ENCODE measurements at regions not wholly inside any gene's neighbourhood (a gene's known extent, or its start where the extent isn't known, plus 50 kb on each side); places are given as distances from the start of the nearest gene placed in this dataset.
A peak's percentile ranks its signal among the peaks of the same experiment; 100 is the strongest.

GRCh38 chr1:30511106-30511505 is 212.3 kb downstream of the MATN1 start:
- Histone ChIP-seq H3K9me3 (ENCODE audit: control insufficient read depth, low read depth, low read length) (no peaks in the 10 kb centered on the region), H3K79me2 (ENCODE audit: control insufficient read depth, insufficient read depth, low read length) (no peaks in the 10 kb centered on the region), H3K4me3 (ENCODE audit: control insufficient read depth in 2 of 3, extremely low read depth in 1 of 3, insufficient read depth in 2 of 3, low read depth in 1 of 3, low read length in 3 of 3) (no peak overlapping the region), H4K20me1 (ENCODE audit: control insufficient read depth, extremely low read depth, insufficient read depth, low read length) (no peaks in the 10 kb centered on the region), H3K9ac (ENCODE audit: control insufficient read depth, extremely low read depth, insufficient read depth, low read length) (no peak overlapping the region), H3K9me1 (ENCODE audit: control insufficient read depth, extremely low read depth, insufficient read depth, low read length) (no peaks in the 10 kb centered on the region), H3K27ac (ENCODE audit: control insufficient read depth, insufficient read depth, low read length) (no peak overlapping the region), H3K4me2 (ENCODE audit: control insufficient read depth, extremely low read depth, insufficient read depth, low read depth, low read length) (peak overlapping the region; percentile 46), H2AFZ (ENCODE audit: control insufficient read depth, low read length) (no peak overlapping the region), H3K4me1 (ENCODE audit: control insufficient read depth, extremely low read depth, insufficient read depth, low read length) (peaks cover 17% of the 10 kb centered on the region), H3K27me3 (ENCODE audit: control insufficient read depth, extremely low read depth, insufficient read depth, low read length) (no peaks in the 10 kb centered on the region), H3K36me3 (ENCODE audit: control insufficient read depth in 2 of 2, extremely low read depth in 1 of 2, insufficient read depth in 2 of 2, low read length in 2 of 2) (no peaks in the 10 kb centered on the region)
- FAIRE-seq (peak; percentile 20), DNase-seq (ENCODE audit: low read depth, low spot score) (no peak)
- dilution Hi-C loops (cut with MboI; ENCODE audit: extremely low pct_ligation_motif_present, low sequenced_read_pairs), result no loop called here
- TF ChIP-seq, protein P1, sequence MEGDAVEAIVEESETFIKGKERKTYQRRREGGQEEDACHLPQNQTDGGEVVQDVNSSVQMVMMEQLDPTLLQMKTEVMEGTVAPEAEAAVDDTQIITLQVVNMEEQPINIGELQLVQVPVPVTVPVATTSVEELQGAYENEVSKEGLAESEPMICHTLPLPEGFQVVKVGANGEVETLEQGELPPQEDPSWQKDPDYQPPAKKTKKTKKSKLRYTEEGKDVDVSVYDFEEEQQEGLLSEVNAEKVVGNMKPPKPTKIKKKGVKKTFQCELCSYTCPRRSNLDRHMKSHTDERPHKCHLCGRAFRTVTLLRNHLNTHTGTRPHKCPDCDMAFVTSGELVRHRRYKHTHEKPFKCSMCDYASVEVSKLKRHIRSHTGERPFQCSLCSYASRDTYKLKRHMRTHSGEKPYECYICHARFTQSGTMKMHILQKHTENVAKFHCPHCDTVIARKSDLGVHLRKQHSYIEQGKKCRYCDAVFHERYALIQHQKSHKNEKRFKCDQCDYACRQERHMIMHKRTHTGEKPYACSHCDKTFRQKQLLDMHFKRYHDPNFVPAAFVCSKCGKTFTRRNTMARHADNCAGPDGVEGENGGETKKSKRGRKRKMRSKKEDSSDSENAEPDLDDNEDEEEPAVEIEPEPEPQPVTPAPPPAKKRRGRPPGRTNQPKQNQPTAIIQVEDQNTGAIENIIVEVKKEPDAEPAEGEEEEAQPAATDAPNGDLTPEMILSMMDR (optimal IDR thresholded peaks at IDR 0.05 in 1 of 3, IDR thresholded peaks at IDR 0.05 in 1 of 3, conservative IDR thresholded peaks at IDR 0.05 in 1 of 3; ENCODE audit: extremely low read depth in 1 of 3, insufficient read depth in 2 of 3, low read length in 3 of 3), result no peak
- TF ChIP-seq EZH2 (IDR thresholded peaks at IDR 0.05; ENCODE audit: low read length), result no peak

GRCh38 chr1:30509670-30510069 is 213.7 kb downstream of the MATN1 start:
- Histone ChIP-seq H3K27ac (ENCODE audit: control insufficient read depth, insufficient read depth, low read length) (no peak overlapping the region), H3K9ac (ENCODE audit: control insufficient read depth, extremely low read depth, insufficient read depth, low read length) (no peak overlapping the region), H3K27me3 (ENCODE audit: control insufficient read depth, extremely low read depth, insufficient read depth, low read length) (no peaks in the 10 kb centered on the region), H4K20me1 (ENCODE audit: control insufficient read depth, extremely low read depth, insufficient read depth, low read length) (no peaks in the 10 kb centered on the region), H3K4me2 (ENCODE audit: control insufficient read depth, extremely low read depth, insufficient read depth, low read depth, low read length) (no peak overlapping the region), H3K9me1 (ENCODE audit: control insufficient read depth, extremely low read depth, insufficient read depth, low read length) (no peaks in the 10 kb centered on the region), H3K9me3 (ENCODE audit: control insufficient read depth, low read depth, low read length) (no peaks in the 10 kb centered on the region), H3K36me3 (ENCODE audit: control insufficient read depth in 2 of 2, extremely low read depth in 1 of 2, insufficient read depth in 2 of 2, low read length in 2 of 2) (no peaks in the 10 kb centered on the region), H2AFZ (ENCODE audit: control insufficient read depth, low read length) (no peak overlapping the region), H3K4me3 (ENCODE audit: control insufficient read depth in 2 of 3, extremely low read depth in 1 of 3, insufficient read depth in 2 of 3, low read depth in 1 of 3, low read length in 3 of 3) (no peak overlapping the region), H3K79me2 (ENCODE audit: control insufficient read depth, insufficient read depth, low read length) (no peaks in the 10 kb centered on the region), H3K4me1 (ENCODE audit: control insufficient read depth, extremely low read depth, insufficient read depth, low read length) (peaks cover 17% of the 10 kb centered on the region)
- dilution Hi-C loops (cut with MboI; ENCODE audit: extremely low pct_ligation_motif_present, low sequenced_read_pairs), result no loop called here
- DNase-seq (ENCODE audit: low read depth, low spot score), result no peak
- FAIRE-seq, result no peak
- no peak for TF ChIP-seq EZH2 (IDR thresholded peaks at IDR 0.05; ENCODE audit: low read length)
- TF ChIP-seq, protein P1 (optimal IDR thresholded peaks at IDR 0.05 in 1 of 3, IDR thresholded peaks at IDR 0.05 in 1 of 3, conservative IDR thresholded peaks at IDR 0.05 in 1 of 3; ENCODE audit: extremely low read depth in 1 of 3, insufficient read depth in 2 of 3, low read length in 3 of 3), result no peak

Data from keratinocyte (primary cell).